HG02981 (cell line): ENCODE measurements at regions not wholly inside any gene's neighbourhood (a gene's known extent, or its start where the extent isn't known, plus 50 kb on each side); places are given as distances from the start of the nearest gene placed in this dataset.

Source experiments
- ATAC-seq: cut with Tn5 transposase; IDR thresholded peaks from one replicate; pipeline ENCODE4 v1.9.1; 2021; ENCODE audit warnings: mild to moderate bottlenecking, moderate library complexity; ENCODE audit not compliant: unreplicated experiment

DNA sequence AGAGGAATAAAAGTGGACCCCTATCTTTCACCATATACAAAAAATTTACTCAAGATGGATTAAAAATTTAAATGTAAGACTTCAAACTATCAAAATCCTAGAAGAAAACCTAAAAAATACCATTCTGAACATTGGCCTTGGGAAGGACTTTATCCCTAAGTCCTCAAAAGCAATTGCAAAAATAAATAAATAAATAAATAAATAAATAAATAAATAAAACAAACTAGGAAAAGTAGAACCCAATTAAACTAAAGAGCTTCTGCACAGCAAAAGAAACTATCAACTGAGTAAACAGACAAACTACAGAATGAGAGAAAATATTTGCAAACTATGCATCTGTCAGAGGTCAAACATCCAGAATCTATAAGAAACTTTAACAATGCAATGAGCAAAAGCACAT, 874.9 kb upstream of the PCDH20 start:
- ATAC-seq, result no peak

DNA sequence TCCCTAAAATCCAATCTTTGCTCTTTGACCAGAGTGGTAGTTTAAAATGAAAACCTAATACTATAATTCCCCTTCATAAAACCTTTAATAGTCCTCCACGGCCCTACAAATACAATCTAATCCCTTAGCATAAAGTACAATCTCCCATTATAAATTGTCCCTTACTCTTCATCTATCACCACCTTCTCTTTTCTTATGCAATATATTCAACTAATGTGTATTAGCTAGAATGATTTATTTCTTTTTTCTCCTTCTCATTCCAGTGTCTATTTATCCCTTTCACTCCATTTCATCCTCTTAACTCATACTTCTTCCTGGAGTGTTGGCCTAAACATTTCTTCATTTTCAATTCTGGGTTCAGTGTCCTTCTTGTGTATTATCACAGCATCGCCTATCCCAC, 872.1 kb upstream of the PCDH20 start:
- ATAC-seq, result no peak

DNA sequence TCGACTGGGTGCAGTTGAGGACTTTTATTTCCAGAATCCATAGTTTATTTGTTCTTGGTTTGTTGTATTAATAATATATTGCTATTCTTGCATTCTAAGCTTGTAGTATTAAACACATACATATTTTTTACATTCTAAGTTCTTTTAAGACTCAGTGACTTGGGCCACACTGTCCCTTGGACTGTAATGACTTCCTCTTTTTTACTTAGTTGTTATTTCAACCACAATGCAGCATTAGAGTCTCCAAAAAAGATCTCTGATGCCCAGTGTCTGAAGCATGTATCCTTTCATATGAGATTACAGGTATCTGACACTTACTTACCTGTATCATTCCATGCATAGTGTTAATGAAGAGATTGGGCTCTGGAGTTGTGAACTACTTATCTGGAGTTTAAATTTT, 864.9 kb upstream of the PCDH20 start:
- ATAC-seq, result no peak

DNA sequence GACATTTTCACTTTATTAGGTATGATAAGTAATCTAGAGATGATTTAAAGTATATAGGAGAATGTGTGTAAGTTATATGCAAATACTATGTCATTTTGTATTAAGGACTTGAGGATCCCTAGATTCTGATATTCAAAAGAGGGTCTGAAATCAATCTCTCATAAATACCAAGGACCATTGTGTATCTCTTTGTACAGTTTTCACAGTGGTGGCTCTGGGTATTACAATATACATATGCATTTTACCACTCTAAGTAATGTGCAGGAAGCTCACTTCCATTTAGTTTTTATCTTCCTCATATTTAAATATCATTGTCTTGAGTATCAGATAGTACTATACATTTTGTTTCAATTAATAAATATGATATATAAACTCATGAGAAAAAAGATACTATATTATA, 862.6 kb upstream of the PCDH20 start:
- no peak for ATAC-seq

DNA sequence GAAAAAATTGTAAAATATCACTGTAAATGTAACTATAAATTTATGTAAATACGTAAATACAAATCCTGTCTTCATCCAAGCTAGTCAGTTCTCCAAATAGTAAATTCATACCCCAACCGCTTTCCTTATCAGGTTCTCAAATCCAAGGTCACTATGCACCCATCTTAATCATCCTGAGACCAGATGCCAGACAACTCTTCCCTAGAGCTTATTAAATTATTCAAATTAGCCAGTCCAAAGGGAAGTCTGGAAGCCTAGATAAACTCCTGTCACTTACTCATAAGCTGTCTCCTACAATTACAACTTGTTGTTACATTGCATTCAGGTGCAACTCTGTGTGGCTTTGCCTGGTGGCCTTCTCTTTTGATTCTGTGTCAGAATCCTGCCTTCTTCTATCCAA, 836.1 kb upstream of the PCDH20 start:
- ATAC-seq, result no peak

DNA sequence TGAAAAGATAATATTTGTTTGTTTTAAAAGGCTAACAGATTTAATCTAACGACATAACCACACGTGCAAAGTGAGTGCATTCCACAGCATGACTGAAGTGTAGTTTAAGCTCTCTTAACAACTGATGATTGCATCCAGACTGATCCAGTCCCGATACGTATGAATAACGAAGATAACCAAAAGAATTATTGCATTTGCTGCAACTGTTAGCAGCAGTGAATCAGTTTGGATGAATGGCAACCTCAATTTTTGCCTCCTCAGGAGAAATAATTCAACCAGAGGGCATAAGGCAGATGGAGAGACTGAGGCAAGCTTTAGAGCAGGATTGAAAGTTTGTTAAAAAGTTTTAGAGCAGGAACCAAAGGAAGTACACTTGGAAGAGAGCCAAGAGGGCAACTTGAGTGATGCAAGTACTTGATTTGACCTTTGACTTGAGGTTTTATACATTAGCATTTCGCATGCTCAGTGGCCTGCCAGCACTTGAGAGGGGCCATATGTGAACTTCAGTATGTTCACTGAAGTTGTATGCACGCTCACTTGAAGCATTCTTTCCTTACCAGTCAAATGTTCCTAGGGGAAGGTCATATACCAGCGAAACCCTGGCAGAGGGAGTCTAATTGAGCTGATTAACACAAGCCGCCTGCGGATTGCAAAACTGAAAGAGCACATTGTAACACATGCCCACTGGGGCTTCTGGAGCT, 835.0 kb upstream of the PCDH20 start:
- no peak for ATAC-seq

DNA sequence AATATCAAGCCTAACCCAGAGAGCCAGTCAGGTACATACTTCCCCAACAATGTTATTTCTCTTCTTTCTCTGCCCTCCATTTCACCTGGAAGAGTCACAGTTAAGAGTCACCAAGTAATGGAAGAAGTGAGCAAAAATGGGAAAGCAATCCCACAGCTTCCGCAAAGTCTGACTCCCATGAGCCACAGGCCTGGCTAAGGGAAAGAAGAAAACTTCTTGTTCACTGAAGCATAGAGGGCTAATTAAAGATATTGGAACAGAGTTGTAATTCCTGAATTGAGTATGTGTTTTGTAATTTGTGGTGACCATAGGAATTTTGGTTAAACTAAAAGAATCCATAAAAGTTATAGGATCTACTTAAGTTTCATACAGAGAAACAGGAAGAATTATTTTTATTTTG, 830.9 kb upstream of the PCDH20 start:
- ATAC-seq, result no peak

DNA sequence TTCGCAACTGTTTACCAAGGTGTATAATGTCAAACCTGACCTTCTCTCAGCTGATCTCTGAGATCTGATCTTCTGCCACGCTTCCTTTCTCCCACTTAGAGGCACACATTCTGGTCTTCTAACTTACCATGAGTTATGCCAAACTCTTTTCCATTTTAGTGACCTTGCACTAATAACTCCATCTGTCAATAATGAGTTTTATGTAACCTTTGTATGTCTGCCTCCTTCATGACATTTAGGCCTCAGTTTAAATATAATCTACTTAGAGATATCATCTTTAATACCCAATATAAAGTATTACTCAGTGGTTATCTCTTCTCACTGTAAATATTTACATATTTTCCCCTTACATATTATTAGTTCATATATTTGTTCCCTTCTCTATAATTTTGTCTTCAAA, 827.5 kb upstream of the PCDH20 start:
- no peak for ATAC-seq

DNA sequence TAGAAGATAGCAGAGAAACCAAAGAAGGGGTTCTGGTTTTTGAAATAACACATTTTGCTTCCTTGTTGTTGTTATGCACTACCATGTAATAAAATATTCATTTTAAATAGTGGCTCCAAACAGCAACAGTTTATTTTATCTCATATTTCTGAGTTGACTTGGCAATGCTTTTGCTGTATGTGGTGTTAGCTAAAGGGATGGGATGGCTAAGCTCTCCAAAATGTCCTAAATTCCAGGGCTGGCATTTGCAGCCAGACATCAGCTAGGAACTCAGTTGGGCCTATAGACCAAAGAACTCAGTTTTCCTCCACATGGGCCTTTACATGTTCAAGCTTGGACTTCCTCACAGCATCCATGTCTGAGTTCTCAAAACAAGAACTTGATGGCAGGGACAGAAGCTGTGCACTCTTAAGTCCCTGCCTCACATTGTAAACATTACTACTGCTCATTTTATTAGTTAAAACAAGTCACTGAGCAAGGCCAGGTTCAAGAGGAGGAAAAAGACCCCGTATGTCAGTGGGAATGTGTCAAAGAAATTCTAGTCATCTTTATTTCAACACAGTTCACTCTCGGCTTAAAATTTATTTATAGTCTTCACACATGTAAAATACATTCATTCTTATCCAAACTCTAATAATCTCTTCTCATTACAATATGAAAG, 819.3 kb upstream of the PCDH20 start:
- no peak for ATAC-seq

DNA sequence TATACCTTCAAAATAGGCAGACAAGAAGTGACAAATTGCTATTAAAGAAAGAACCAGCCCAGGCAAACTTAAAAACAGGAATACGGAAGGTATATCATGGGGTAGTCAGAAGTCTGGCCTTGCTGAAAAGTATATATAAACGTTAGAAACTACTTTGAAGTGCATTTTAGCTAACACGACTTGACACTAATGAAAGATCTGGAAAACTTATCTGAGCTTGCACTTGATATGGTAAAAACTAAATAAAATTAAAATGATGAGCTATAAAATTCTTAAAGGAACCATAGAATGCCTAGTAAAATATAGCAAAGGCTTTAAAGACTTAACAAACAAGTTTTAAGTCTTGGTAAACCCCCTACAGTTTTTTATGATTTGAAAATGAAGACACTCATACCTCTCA, 795.3 kb upstream of the PCDH20 start:
- no peak for ATAC-seq

DNA sequence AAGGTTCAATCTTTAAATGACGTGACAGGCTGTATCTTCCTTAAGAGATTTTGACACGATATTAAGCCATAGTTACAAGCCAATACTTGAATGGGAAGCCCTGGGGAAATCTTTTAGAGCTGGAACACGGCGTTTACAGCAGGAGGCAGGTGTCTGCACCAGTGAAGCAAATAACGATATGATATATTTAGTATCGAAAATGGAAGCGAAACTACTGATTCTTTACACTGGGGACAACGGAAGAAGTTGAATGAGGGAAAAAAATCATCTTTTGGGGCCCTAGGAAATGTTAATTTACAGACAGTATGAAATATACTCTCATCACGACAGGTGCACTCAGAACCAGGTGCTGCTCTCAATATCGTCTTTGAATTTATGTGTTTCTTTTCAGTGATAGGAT, 793.9 kb upstream of the PCDH20 start:
- ATAC-seq, result peak; percentile 73

DNA sequence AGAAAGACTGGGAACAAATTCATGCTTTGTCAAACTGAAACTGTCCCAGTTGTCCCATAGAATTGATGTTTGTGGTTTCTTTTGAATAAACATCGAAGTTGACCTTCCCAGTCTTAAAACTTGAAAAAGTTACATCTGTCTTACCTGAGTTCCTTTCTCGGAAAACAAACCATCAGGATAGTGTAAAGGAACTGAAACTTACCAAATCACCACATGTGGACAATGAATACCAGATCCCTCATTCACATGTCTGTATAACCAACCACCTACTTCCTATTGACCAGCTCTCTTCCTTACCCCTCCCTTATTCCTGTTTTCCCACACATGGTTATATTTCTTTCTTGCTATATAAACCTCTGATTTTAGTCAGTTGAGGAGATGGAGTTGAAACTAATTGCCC, 791.7 kb upstream of the PCDH20 start:
- no peak for ATAC-seq

DNA sequence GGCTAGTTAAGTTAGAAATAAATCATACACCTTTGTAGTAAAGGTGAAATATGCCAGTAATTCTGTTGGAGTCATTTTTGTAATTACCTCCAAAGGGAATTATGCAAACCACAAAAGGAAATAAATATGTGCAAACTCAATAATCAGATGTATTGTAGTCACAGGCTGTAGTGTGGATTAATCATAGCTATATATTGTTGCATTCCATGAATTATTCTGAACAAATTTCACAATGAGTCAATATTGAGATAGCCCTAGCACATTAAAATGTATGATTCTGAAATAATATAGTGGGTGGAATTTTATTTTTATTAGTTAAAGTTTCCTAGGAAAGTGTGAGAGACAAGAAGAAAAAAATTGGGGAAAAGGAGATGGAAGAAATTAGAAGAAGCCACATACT, 790.5 kb upstream of the PCDH20 start:
- no peak for ATAC-seq

DNA sequence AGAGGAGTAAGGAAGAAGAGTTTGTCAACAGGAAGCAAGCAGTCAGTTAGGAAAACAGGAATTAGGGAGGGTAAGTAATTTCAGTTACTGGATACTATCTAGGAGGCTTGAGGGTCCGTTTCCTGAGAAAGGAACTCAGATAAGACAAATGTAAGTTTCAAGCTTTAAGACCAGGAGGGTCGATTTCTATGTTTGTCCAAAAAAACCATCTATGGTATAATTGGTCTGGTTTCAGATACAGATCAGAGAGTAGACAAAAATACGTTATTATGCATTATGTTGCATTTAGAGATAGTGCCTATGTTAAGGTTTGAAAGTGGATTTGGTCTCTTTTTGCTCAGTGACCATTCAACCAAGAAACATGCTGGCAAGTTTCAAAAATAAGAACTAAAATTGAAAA, 789.6 kb upstream of the PCDH20 start:
- ATAC-seq, result no peak

DNA sequence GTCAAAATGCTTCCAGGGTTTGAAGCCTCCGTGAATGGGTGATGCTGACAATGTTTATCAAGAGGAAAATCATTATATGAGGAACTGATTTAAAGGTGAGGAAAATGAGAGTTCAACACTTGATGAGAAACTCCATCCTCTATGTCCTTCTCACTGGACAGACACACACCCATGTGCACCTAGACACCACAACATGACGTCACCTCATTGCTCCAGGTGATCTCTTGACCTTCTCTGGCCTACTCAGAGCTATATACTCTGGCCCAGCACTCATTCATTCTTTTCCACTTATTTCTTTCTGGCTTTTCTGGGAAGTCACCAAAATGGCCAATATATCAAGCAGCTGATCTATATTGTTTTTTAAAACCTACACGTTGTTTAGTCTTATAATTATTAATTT, 778.7 kb upstream of the PCDH20 start:
- no peak for ATAC-seq

DNA sequence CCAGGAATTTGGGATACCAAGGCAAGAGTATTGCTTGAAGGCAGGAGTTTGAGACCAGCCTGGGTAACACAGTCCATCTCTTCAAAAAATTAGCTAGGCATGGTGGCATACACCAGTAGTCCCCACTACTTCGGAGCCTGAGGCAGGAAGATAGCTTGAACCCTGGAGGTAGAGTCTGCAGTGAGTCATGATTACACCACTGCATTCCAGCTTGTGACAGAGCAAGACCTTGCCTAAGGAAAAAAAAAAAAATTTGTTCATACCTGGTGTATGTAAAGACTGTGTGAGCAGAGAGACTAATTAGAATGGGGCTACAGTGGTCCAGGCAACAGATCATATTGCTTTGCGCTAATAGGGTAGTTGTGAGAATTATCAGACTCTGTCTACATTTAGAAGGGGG, 778.3 kb upstream of the PCDH20 start:
- ATAC-seq, result no peak

DNA sequence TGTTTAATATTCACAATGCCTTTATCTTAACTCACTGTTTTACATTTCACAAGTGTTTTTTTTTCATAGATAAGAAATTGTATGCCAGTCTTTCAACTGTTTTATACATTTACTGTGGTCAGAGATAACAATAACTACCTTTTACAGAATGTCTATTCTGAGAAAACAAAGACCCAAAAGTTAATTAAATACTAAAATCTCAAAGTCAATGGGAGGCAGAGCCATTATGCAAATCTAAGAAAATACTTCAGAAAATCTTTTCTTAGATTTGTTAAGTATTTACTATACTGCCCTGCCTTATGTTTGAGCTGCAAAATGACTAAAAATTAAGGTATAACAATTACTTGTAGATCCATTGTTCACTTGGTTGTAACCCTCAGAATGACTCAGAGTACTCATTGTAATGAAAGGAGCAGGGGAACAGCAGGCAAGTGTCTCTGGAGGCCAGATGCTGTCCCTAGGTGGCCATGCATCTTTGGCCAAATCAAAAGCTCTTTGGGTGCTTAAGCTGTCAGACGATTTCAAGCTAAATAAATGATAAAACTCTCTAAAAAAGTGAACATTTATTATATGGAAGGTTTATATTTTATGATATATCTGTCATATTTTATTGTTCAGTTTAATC, 770.1 kb upstream of the PCDH20 start:
- ATAC-seq, result no peak

DNA sequence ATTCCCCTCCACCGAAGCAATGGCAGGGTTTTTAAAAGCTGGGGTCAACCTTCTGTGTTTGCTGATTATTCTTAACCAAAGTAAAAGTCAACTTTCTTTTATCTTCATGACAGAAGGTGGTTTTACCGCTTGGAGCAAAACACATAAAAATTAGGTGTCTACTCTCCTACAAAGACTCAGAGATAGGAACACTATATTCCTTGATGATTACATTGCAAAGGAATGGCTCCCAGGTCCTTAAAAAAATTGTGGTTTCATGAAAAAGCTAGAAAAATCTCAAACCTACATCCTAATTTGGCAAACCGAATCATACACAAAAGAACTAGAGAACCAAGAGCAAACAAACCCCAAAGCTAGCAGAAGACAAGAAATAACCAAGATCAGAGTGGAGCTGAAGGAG, 760.4 kb upstream of the PCDH20 start:
- no peak for ATAC-seq

DNA sequence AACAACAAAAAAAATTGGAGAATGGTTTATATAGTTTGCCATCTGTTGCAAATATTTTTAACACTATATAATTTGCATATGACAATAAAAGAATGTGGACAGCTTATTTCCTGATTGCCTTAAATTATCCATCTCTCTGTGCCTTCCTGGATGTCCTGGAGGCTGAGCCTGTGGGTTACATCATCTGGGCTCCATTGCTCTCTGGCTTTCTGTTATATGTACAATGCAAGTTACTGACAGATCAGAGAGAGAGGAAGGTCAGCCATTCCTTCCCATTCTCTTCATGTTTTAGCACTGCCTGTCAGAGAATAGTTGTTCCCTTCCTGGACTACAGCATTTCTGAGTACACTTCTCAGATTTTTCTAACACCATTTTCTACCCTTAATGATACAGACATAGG, 758.3 kb upstream of the PCDH20 start:
- no peak for ATAC-seq

DNA sequence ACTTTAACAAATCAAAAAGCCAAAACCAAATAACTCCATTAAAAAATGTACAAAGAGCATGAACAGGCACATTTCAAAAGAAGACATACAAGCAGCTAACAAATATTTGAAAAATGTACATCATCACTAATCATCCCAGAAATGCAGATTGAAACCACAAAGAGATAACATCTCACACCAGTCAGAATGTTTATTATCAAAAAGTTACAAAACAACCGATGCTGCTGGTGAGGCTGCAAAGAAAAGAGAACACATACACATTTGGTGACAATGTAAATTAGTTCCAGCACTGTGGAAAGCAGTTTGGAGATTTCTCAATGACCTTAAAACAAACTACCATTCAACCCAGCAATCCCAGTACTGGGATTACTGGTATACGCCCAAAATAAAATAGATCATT, 756.0 kb upstream of the PCDH20 start:
- no peak for ATAC-seq

DNA sequence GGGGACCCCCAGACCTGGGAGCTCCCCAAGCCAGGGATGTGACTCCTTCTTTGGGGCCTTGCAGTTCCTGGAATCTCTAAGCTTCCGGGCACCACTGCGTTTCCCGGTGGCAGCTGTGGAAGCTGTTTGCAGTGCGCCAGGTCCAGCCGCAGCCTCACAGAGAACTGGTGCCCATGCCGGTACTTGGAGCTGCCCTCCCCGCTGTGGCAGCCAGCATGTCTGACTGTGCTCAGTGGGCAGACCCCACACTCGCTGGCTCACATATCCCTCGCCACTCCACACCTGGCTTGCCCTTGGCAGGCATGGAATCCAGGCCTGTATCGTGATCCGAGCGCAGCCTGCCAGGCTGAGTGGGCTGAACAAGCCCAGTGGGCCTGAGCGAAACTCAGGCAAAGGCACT, 753.2 kb upstream of the PCDH20 start:
- ATAC-seq, result no peak

DNA sequence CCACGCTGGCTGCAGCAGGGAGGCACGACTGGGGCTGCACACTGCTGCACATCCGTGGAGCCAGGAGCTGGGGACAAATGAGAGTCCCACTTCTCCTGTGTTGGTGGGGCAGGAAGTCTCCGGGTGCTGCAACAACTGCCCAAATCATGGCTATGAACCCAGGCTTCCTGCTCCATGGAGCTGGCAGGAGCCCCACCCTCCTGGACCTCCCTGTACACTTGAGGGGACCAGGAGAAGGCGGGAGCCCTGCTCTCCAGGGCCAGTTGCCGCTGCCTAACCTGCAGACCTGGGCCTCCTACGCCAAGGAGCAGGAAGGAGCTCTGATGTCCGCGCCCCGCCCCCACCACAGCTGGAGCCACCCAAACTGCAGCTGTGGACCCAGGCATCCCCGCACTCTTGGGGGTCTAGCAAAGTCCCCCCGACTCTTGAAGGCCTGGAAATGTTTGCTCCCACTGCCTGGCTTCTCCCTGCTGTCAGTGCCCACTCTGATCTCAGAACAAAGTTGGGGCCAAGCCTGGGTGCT, 752.1 kb upstream of the PCDH20 start:
- no peak for ATAC-seq
